K562 (cell line): ENCODE measurements at regions not wholly inside any gene's neighbourhood (a gene's known extent, or its start where the extent isn't known, plus 50 kb on each side); places are given as distances from the start of the nearest gene placed in this dataset.

Experiments used
- EHMT2 ChIP-seq: fragments of 450-650 bp; IDR thresholded peaks from 2 replicates; pipeline ENCODE4 v1.6.1; 2018; ENCODE audit warnings: antibody characterized with exemption
- MAFG ChIP-seq: fragments of 450-650 bp; conservative IDR thresholded peaks from 2 replicates; pipeline ENCODE4 v1.6.1; 2016; ENCODE audit warnings: missing genetic modification characterization, missing compliant biosample characterization
- MIER1 ChIP-seq: fragments of 450-650 bp; IDR thresholded peaks from 2 replicates; pipeline ENCODE4 v1.6.1; 2016; ENCODE audit warnings: antibody characterized with exemption, mild to moderate bottlenecking, low read depth
- RBFOX2 ChIP-seq: fragments of 200-400 bp; formaldehyde crosslinking; IDR thresholded peaks from 2 replicates; pipeline ENCODE4 v1.6.1; 2017; ENCODE audit warnings: low read depth, mild to moderate bottlenecking, low read length, moderate library complexity
- RCOR1 ChIP-seq, 2 experiments: IDR thresholded peaks; 2 replicates each; pipeline ENCODE4 v1.6.1; 2012; ENCODE audit warnings: low read depth in 2 of 2, low read length in 2 of 2, borderline replicate concordance in 1 of 2, improper control_type of control experiment in 1 of 2
- SP1 ChIP-seq: sonication (generic); formaldehyde crosslinking; IDR thresholded peaks from 2 replicates; pipeline ENCODE4 v1.8.1; 2022; ENCODE audit warnings: mild to moderate bottlenecking, missing genetic modification reagents
- ZBTB12 ChIP-seq: fragments of 250-450 bp; sonication (Bioruptor Pico); IDR thresholded peaks from 2 replicates; pipeline ENCODE4 v1.4.0; 2020
- ZBTB2 ChIP-seq: fragments of 450-650 bp; IDR thresholded peaks from 2 replicates; pipeline ENCODE4 v1.6.1; 2016; ENCODE audit warnings: antibody characterized with exemption
- TF ChIP-seq, protein P1 (sequence below): IDR thresholded peaks from 2 replicates; pipeline ENCODE4 v1.6.1; 2014; ENCODE audit warnings: antibody characterized with exemption
- TF ChIP-seq, protein P2 (sequence below): fragments of 450-650 bp; IDR thresholded peaks from 2 replicates; pipeline ENCODE4 v1.6.1; 2016; ENCODE audit warnings: mild to moderate bottlenecking, moderate library complexity

DNA sequence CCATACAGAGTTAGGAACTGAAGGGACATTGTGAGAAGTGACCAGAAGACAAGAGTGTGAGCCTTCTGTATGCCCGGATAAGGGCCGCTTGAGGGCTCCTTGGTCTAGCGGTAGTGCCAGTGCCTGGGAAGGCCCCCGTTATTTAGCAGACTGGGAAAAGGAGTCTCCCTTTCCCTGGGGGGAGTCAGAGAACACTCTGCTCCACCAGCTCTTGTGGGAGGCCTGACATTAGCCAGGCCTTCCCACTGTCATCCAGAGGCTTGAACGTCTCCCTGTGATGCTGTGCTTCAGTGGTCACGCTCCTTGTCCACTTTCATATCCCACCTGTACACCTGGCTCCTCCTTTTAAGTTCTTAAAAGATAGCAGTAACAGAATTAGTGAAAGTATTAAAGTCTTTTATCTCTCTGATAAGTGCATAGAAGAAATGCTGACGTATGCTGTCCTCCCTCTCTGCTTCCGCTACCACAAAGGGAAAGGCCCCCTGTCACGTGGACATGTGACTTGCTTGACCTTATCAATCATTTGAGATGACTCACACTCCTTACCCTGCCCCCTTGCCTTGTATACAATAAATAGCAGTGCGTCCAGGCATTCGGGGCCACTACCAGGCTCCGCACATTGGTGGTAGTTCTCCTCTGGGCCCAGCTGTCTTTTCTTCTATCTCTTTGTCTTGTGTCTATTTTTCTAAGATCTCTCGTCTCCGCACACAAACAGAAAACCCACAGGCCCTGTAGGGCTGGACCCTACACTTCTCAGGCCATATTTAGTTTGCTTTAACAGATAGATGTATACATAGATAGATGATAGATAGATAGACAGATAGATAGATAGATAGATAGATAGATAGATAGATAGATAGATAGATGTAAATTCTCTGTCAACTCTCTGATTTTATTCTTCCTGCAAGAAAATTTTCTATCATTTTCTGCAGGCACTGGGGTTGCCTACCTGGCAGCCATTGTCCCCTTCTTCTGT, 131.5 kb upstream of the JCAD start (continued):
- TF ChIP-seq, protein P1, sequence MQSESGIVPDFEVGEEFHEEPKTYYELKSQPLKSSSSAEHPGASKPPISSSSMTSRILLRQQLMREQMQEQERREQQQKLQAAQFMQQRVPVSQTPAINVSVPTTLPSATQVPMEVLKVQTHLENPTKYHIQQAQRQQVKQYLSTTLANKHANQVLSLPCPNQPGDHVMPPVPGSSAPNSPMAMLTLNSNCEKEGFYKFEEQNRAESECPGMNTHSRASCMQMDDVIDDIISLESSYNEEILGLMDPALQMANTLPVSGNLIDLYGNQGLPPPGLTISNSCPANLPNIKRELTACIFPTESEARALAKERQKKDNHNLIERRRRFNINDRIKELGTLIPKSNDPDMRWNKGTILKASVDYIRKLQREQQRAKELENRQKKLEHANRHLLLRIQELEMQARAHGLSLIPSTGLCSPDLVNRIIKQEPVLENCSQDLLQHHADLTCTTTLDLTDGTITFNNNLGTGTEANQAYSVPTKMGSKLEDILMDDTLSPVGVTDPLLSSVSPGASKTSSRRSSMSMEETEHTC, result peak; percentile 88
- TF ChIP-seq EHMT2, result no peak
- TF ChIP-seq MIER1, result no peak
- peak in 1 of 2 experiments; percentile 22; a peak in 1 of 4 replicates for TF ChIP-seq RCOR1 (IDR thresholded peaks at IDR 0.05; ENCODE audit: borderline replicate concordance in 1 of 2, low read depth in 2 of 2, low read length in 2 of 2)
- TF ChIP-seq, protein P2, sequence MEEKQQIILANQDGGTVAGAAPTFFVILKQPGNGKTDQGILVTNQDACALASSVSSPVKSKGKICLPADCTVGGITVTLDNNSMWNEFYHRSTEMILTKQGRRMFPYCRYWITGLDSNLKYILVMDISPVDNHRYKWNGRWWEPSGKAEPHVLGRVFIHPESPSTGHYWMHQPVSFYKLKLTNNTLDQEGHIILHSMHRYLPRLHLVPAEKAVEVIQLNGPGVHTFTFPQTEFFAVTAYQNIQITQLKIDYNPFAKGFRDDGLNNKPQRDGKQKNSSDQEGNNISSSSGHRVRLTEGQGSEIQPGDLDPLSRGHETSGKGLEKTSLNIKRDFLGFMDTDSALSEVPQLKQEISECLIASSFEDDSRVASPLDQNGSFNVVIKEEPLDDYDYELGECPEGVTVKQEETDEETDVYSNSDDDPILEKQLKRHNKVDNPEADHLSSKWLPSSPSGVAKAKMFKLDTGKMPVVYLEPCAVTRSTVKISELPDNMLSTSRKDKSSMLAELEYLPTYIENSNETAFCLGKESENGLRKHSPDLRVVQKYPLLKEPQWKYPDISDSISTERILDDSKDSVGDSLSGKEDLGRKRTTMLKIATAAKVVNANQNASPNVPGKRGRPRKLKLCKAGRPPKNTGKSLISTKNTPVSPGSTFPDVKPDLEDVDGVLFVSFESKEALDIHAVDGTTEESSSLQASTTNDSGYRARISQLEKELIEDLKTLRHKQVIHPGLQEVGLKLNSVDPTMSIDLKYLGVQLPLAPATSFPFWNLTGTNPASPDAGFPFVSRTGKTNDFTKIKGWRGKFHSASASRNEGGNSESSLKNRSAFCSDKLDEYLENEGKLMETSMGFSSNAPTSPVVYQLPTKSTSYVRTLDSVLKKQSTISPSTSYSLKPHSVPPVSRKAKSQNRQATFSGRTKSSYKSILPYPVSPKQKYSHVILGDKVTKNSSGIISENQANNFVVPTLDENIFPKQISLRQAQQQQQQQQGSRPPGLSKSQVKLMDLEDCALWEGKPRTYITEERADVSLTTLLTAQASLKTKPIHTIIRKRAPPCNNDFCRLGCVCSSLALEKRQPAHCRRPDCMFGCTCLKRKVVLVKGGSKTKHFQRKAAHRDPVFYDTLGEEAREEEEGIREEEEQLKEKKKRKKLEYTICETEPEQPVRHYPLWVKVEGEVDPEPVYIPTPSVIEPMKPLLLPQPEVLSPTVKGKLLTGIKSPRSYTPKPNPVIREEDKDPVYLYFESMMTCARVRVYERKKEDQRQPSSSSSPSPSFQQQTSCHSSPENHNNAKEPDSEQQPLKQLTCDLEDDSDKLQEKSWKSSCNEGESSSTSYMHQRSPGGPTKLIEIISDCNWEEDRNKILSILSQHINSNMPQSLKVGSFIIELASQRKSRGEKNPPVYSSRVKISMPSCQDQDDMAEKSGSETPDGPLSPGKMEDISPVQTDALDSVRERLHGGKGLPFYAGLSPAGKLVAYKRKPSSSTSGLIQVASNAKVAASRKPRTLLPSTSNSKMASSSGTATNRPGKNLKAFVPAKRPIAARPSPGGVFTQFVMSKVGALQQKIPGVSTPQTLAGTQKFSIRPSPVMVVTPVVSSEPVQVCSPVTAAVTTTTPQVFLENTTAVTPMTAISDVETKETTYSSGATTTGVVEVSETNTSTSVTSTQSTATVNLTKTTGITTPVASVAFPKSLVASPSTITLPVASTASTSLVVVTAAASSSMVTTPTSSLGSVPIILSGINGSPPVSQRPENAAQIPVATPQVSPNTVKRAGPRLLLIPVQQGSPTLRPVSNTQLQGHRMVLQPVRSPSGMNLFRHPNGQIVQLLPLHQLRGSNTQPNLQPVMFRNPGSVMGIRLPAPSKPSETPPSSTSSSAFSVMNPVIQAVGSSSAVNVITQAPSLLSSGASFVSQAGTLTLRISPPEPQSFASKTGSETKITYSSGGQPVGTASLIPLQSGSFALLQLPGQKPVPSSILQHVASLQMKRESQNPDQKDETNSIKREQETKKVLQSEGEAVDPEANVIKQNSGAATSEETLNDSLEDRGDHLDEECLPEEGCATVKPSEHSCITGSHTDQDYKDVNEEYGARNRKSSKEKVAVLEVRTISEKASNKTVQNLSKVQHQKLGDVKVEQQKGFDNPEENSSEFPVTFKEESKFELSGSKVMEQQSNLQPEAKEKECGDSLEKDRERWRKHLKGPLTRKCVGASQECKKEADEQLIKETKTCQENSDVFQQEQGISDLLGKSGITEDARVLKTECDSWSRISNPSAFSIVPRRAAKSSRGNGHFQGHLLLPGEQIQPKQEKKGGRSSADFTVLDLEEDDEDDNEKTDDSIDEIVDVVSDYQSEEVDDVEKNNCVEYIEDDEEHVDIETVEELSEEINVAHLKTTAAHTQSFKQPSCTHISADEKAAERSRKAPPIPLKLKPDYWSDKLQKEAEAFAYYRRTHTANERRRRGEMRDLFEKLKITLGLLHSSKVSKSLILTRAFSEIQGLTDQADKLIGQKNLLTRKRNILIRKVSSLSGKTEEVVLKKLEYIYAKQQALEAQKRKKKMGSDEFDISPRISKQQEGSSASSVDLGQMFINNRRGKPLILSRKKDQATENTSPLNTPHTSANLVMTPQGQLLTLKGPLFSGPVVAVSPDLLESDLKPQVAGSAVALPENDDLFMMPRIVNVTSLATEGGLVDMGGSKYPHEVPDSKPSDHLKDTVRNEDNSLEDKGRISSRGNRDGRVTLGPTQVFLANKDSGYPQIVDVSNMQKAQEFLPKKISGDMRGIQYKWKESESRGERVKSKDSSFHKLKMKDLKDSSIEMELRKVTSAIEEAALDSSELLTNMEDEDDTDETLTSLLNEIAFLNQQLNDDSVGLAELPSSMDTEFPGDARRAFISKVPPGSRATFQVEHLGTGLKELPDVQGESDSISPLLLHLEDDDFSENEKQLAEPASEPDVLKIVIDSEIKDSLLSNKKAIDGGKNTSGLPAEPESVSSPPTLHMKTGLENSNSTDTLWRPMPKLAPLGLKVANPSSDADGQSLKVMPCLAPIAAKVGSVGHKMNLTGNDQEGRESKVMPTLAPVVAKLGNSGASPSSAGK, result 0 out of 2 replicates have a peak, but pooled peaks have one; percentile 27
- 0 out of 2 replicates have a peak, but pooled peaks have one; percentile 45 for TF ChIP-seq ZBTB2
- peak; percentile 96 for TF ChIP-seq MAFG (tag)
- TF ChIP-seq RBFOX2, result peak; percentile 31; the same call in 1 of the 2 replicates
- TF ChIP-seq SP1 (CRISPR knock-in tag), result peak; percentile 23; the same call in 1 of the 2 replicates
- TF ChIP-seq ZBTB12, result 0 out of 2 replicates have a peak, but pooled peaks have one; percentile 26
